Dermis microvascular lymphatic vessel endothelial cell (primary cell): ENCODE measurements at regions not wholly inside any gene's neighbourhood (a gene's known extent, or its start where the extent isn't known, plus 50 kb on each side); places are given as distances from the start of the nearest gene placed in this dataset.
A peak's percentile ranks its signal among the peaks of the same experiment; 100 is the strongest.

Experiments
- DNase-seq, 2 donors: peaks; one replicate each; pipeline versions ENCODE4 v3.0.0 to v3.0.0-alpha.2; 2010; ENCODE audit warnings: low read depth in 2 of 2

GRCh38 chr5:121189342-121190305 is 662.1 kb upstream of the FTMT start:
- peak; percentile 28 to 75 for DNase-seq

GRCh38 chr5:121199216-121199999 is 652.3 kb upstream of the FTMT start:
- DNase-seq = no peak

GRCh38 chr5:121218086-121218485 is 633.6 kb upstream of the FTMT start:
- no peak for DNase-seq

GRCh38 chr5:121221483-121221882 is 630.2 kb upstream of the FTMT start:
- DNase-seq = no peak

DNA sequence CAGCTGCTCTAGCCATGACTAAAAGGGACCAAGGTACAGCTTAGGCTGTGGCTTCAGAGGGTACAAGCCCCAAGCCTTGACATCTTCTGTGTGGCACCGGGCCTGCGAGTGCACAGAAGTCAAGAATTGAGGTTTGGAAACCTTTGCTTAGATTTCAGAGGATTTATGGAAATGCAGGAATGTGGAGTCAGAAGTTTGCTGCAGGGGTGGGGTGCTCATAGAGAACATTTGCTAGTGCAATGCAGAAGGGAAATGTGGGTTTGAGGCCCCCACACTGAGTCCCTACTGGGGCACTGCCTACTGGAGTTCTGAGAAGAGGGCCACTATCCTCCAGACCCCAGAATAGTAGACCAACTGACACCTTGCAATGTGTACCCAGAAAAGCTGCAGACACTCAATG is 624.9 kb upstream of the FTMT start:
- DNase-seq = no peak

- no peak for DNase-seq
These were observed 611.7 kb upstream of the FTMT start for GRCh38 chr5:121239951-121240350.

- DNase-seq = no peak
These were observed 604.7 kb upstream of the FTMT start for GRCh38 chr5:121246971-121247370.

- peak in 1 of 2 donors; percentile 68 for DNase-seq
These were observed 599.7 kb upstream of the FTMT start for GRCh38 chr5:121251954-121252353.

- DNase-seq = peak in 1 of 2 donors; percentile 4
These were observed 594.1 kb upstream of the FTMT start for GRCh38 chr5:121257621-121258020.

DNA sequence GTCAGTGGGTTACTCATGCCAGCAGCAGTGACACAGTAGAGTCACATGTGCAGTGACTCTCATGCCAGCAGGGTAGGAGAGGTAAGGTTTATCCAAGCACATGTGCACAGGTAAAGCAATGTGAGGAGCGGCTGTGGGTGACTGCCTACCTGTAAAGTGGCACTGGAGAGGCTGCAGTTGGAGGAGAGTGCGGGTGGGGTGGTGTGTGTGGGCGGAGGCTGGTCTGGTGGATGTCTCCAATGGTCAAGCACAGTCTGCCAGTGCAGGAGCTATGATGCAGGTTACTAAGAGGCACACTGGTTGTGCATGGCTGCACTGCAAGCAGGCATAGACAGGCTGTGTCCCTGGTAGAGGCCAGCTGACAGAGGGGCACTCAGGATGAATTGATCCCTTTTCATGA is 588.2 kb upstream of the FTMT start:
- DNase-seq = no peak

GRCh38 chr5:121264605-121265004 is 587.1 kb upstream of the FTMT start:
- no peak for DNase-seq

GRCh38 chr5:121271546-121271945 is 580.1 kb upstream of the FTMT start:
- no peak for DNase-seq

DNA sequence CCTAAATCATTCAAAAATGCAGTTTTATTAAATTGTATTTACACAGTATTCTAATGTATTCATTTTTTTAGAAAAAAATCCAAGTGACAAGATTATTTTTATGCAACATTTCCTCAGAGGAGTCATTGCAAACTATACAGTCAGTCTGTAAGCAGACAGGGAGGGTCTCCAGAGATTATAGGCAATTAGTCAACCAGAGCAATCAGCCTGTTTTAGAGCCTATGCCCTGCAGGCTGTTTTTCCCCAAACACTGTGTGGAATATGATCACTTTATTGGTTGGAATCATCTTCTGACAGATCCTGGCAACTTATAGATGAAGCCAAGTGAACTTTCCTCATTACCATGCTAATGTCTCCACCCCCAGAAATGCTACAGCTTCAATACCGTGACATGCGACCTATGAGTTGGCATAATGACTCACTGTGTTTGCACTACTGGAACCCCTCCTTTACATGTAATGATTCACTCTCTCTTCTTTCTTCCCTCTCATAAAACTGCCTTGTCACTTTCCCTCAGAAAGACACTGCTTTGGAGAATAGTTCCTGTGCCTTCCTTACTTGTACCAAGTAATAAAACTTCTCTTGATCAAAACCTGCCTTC is 577.7 kb upstream of the FTMT start:
- peak in 1 of 2 donors; percentile 84 for DNase-seq

DNA sequence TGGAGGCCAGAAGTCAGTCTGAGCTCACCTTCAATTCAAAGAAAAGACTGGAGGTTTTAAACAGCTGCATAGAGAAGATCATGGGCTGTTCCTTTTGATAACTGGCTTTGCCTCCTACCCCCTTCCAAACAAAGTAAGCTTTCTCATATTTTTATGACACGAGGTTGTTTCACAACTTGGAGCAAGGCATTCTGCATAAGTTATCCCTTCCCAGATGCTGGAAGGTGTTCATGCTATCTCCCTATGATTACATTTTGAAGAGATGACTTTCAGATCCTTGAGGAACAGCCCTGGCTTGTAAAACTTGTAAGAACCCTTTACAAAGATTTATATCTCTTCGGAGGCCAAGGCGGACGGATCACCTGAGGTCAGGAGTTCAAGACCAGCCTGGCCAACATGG is 571.9 kb upstream of the FTMT start:
- DNase-seq = no peak

DNA sequence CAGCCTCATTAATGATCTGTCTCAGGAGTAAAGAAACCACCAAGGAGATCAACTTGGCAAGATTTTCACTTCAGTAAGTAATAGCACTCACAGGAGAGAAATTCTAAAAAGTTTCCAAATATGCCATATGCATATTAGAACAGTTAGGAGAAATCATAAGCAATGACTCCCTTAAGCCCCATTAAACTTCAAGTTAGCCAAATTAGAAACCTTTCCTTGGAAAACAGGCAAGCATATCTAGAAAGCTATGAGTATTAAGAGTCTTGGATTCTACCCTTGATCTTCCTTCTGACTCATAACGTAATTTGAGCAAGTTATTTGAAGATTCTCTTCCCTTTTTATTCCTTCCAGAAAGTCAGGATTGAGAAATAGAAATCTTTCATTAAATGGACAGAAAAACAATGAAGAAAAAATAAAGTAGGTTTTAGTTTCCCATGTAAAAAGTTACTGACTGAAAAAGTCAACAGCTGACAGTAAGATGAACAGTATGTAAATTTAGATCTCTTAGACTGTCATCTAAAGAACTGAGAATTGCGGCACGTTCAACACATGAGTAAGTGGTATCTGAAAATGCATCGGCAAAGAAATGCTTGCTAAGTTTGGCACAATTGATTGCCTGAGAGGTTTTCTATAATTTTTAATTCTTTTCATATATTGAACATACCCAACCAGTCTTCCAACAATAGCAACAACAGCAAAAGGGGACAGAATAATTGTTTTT is 565.7 kb upstream of the FTMT start:
- DNase-seq = no peak

GRCh38 chr5:121288781-121289180 is 562.9 kb upstream of the FTMT start:
- no peak for DNase-seq

GRCh38 chr5:121292664-121293063 is 559.0 kb upstream of the FTMT start:
- no peak for DNase-seq

DNA sequence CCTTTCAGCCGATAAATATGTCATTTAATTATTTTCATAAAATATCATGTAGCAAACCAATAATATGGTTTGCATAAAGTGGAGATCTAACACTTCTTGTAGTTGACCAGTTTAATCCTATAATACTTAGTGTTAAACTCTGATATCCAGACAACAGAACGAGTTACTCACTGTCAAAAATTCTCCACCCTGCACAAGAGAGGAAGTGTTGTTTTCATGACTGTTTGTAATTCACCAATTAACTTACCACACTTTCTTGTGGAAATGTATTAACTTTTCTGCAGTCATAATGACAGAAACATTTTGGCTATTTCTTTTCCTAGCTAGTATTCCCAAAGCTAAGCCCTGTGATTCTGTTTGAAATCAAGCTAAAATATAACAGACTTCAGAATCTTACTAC is 555.3 kb upstream of the FTMT start:
- DNase-seq = no peak

- DNase-seq = no peak
These were observed 552.5 kb upstream of the FTMT start for GRCh38 chr5:121299153-121299552.

GRCh38 chr5:121304838-121305237 is 546.8 kb upstream of the FTMT start:
- no peak for DNase-seq

- DNase-seq = no peak
These were observed 537.8 kb upstream of the FTMT start for GRCh38 chr5:121313886-121314285.

DNA sequence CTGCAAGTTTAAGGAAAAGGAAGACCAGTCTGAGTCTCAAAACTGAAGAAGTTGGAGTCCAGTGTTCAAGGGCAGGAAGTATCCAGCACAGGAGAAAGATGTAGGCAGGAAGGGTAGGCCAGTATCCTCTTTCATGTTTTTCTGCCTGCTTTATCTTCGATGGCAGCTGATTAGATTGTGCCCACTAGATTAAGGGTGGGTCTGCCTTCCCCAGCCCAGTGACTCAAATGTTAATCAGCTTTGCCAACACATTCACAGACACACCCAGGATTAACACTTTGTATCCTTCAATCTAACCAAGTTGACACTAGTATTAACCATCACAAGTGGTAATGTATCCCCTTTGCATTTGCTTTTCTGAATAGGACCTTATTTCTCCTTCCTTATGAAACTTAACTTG is 535.9 kb upstream of the FTMT start:
- DNase-seq = no peak
